ENCODE measurements at regions not wholly inside any gene's neighbourhood (a gene's known extent, or its start where the extent isn't known, plus 50 kb on each side); places are given as distances from the start of the nearest gene placed in this dataset.
A peak's percentile ranks its signal among the peaks of the same experiment; 100 is the strongest.
"Not testable (repeated sequence)": the region's sequence is repeated elsewhere in the genome, so short reads cannot be mapped to it uniquely, and the experiment has no call there.

DNA sequence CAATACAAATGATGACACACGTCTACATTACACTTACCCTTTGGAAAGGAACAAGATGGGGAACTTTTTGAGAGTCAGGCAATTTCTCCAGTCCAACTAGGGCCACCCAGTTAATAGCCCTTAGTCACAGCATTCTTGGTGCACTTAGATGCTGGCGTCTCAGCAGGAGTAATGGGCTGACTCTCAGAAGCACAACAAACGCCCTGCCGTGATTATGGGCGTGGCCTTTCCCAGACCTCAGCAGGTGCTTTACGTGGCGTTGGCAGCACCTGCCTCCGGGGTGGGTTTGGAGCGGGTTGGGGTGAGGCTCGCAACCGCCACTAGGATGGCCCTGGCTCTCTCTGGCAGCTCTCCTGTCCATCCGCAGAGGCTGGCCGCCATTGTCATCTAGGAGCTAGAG, 147.6 kb upstream of the SHH start:
- DNase-seq = no peak

DNA sequence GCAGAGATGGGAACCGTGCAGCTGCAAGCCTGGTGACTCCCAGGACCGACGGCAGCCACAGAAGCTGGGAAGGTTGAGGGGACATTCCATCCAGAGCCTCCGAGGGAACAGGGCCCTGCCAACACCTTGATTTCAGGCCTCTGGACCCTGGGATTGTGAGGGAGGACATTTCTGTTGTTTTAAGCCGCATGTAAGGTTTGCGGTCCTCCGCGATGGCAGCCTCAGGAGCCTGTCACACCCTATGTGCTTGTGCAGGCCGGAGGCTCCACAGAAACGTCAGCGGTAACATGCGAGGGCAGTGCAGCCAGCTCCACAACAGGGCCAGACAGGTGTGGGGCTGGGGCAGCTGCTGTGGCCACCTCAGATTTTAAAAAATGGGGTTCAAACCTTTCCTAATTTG, 144.7 kb upstream of the SHH start:
- DNase-seq = no peak

DNA sequence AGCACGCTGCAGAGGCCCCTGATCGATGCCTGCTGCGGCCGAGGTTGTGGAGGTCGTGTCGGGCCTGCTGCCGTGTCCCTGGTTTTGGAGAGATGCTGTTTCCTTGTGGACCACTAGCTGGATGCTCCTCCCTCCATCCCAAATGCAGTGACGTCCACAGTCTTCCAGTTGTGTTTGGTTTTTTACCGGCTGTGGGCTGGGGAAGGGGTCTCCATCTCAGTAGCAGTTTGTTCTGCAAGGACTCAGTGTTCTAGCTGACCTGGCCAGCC, 143.0 kb upstream of the SHH start:
- DNase-seq = no peak

GRCh38 chr7:155954550-155955366, 142.5 kb upstream of the SHH start:
- no peak for DNase-seq

DNA sequence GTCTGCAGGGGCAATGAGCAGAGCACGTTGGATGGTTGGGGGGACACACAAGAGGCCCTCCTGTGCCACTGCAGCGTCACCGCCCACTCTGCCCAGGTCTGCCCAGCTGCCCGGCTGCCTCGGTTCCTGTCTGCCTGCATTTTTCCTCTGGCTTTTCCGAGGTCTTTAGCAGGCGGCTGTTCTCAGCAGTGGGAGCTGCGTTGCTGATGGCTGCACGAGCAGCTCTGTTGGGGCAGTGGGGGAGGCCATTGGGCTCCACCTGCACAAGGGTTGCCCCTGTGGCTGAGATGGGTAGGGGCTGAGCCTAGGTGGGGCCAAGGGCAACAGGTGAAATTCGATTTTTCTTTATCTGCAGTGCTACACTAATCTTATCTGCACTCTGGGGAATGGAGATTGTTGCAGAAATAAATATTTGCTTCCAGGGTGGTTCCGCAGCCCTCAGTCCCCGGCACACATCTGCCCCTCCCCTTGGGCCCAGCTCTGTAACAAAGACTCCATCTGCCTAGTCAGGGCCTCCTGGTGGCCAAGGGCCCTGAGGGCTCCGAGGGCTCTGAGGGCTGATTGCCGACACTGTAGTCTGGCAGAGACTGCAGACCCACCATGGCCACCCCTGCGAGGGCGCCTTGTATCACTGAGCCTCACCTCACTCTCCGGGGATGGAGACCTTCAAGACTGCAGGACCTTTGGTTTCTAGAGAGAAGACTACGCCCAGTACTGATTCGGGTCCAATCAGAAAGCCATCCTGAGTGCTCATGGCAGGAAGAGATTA, 141.7 kb upstream of the SHH start:
- no peak for DNase-seq

GRCh38 chr7:155953501-155953778, 141.2 kb upstream of the SHH start:
- no peak for DNase-seq

DNA sequence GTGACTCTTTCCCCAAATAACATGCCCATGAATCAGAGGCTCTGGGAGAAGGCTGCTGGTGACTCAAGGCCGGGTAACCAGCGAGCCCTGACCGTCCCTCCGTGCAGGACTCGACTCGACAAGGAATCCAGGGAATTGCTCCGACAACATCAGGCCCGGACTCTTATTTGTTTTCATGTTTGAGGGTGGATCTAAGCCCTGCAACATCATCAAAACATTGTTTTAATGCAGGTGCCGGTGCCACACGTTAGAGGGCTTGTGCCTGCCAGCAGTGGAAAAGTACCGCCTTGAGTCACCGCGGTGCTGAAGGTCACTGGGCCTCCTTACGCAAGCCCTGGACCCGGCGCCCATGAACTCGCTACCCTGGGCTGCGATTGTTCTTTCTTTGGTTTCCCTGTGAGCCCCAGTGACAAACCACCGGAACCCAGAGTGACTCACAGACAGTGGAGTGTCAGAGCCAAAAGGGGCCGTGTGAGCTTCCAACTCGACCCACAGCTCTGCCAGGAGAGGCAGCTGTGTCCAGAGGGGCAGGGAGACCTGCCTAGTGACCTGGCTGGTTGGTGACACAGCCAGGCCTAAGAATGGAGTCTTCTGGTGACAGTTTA, 139.4 kb upstream of the SHH start:
- DNase-seq = peak in 1 of 51 donors; percentile 3

DNA sequence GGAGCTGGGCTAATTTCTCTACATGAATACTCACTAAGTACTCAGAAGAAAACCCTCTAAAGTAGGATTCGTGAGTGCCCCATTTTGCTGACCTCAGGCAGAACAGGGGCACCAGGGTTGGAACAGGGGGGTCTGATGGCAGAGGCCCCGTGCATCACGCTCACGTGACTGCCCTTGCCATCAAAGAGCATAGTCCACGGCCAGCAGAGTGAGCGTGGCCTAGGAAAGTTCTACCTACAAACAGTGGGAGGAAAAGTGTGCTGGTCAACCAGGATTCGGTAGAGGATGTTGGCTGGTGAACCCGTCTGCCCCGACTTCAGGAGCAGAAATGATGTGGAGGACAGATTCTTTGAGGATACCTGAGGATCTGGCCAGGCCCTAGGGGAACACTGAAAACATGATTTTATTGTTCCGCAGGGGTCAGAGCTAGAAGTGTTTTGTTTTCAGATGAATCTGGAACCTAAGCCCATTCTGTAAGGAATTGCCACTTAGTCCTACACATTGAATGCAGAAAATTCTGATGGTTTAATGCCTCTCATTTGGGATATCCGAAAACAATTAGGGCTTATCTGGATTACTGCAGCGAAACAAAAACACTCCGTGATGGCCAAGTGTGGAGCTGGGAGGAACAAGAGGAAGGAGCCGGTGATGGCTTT, 138.8 kb upstream of the SHH start:
- DNase-seq = no peak

DNA sequence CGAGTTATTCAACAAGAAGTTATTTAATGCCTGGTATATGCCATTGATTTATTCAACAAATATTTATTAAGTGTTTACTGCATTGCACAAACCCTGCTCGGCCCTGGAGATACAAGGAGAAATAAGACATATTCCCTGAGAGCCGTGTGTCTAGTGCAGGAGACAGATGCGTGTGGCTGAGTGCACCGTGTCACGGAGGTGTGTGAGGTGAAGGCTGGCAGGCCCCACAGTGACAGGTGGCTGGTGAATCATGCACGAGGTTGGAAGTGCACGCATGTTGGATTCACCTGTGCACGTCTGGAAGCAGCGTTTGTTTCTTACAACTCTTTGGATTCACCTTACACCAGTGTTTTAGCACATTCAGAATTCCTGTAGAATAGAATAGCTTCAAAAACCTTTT, 136.6 kb upstream of the SHH start:
- DNase-seq = no peak

- no peak for DNase-seq
Measured at GRCh38 chr7:155948423-155948822, 136.2 kb upstream of the SHH start.

DNA sequence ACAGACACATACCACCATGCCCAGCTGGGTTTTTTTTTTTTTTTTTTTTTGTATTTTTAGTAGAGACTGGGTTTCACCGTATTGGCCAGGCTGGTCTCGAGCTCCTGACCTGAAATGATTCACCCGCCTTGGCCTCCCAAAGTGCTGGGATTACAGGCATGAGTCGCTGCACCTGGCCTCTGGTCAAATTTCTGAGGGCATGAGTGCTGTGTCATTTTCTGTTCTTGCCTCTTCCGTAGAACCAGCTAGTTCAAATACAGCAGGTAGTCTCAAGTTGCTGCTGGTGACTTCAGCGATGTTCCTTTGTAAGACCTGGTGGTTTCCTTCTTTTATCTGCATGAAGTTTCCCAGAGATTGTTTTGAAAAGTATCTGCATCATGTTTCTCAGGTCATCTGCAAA, 134.8 kb upstream of the SHH start:
- no peak for DNase-seq

GRCh38 chr7:155945670-155946325, 133.5 kb upstream of the SHH start:
- DNase-seq = no peak

DNA sequence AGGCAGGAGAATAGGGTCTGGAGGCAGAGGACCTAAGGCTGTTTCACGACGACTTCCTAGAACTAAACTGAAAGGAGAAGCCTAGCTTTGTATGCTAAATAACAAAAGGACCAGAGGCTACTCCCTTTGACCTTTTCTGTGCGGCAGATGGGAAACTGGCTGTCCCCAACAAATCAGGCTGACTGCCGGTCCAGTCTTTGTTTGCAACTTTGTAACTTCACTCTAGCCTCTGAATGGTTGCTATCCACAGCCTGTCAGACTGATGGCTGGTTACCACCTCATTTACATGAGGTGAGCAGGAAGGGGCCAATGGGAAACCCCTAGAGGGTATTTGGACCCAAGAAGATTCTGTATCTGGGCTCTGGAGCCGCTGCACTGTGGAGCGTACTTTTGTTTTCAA, 132.6 kb upstream of the SHH start:
- no peak for DNase-seq

DNA sequence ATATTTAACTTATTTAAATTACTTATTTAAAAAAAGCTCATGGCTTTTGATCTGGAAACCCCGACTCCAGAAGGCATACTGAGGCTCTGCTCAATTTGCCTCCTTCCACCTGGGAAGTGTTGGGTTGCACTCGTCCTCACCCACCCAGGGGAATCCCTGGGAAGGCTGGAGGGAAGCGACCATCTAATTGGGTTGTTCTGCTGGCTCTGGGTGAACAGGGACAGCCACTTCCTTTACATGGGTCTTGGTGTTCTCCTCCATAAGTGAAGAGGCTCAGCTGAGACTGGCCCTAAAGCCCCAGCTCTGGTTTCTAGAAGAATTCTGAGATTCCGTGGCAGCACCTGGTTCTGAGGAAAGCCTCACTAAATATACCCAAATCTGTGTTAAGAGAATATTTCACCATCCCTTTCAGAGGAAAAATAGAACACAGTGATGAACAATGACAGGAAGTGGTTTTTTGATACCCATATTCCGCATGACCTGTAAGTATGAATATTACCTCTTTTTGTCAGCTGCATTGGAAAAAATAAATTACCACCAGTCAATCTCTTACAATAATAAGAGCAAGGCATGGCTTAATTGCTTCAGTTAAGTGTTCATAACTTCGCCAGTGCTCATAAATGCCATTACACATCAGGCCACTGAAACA, 131.1 kb upstream of the SHH start:
- no peak for DNase-seq

- no peak for DNase-seq
Measured at GRCh38 chr7:155942226-155942950, 130.1 kb upstream of the SHH start.

GRCh38 chr7:155941688-155942087, 129.4 kb upstream of the SHH start:
- DNase-seq = no peak

GRCh38 chr7:155939350-155939749, 127.1 kb upstream of the SHH start:
- no peak for DNase-seq

- no peak for DNase-seq
Measured at GRCh38 chr7:155938129-155938528, 125.9 kb upstream of the SHH start.

- DNase-seq = no peak
Measured at GRCh38 chr7:155935726-155936125, 123.5 kb upstream of the SHH start.

DNA sequence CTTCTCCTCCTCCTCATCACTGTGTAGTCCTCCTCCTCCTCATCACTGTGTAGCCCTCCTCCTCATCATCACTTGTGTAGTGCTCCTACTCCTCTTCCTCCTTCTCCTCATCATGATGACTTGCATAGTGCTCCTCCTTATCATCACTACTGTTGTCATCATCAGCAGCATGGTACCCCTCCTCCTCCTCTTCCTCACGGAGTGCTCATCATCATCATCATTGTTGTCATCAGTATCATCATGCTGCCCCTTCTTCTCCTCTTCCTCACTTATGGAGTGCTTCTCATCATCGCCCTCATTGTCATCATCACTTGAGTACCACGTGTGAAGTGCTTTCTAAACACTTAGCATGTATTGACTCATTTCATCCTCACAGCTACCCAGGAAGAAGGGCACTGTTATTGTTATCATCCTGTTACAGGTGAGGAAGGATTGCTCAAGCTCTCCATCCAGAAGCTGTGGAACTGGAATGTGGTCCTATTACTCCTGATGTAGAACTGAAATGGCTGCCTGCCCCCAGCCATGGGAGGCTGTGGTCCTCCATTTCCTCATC, 122.8 kb upstream of the SHH start:
- DNase-seq = no peak

DNA sequence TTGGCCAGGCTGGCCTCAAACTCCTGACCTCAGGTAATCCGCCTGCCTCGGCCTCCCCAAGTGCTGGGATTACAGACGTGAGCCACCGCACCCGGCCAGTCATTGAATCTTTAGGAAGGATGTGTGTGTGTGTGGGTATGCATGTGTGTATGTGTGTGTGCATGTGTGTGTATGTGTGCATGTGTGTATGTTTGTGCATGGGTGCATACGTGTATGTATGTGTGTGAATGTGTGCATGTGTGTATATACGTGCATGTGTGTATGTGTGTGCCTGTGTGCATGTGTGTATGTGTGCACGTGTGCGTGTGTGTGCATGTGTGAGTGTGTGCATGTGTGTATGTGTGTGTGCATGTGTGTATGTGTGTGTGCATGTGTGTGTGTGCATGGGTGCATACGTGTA, 120.1 kb upstream of the SHH start:
- not testable (repeated sequence) for DNase-seq
